Liver (tissue), 8 donors: ENCODE measurements at regions not wholly inside any gene's neighbourhood (a gene's known extent, or its start where the extent isn't known, plus 50 kb on each side); places are given as distances from the start of the nearest gene placed in this dataset.

Experiments
- DNase-seq: peaks from one replicate; pipeline ENCODE4 v3.0.0-alpha.2; 2017; ENCODE audit warnings: low spot score
- H3K27ac ChIP-seq, 2 donors: one replicate each; pipeline ENCODE4 v1.7.0; 2013; ENCODE audit warnings: inconsistent platforms in 2 of 2, low read length in 2 of 2, control low read depth in 1 of 2, low read depth in 1 of 2, mild to moderate bottlenecking in 1 of 2
- H3K27me3 ChIP-seq, 4 donors: one replicate each; pipeline versions ENCODE4 v1.6.1 to v1.7.0; 2013; ENCODE audit warnings: low read length in 3 of 4, inconsistent platforms in 1 of 4, mild to moderate bottlenecking in 1 of 4, moderate library complexity in 1 of 4; ENCODE audit not compliant: control insufficient read depth in 4 of 4, insufficient read depth in 4 of 4
- H3K36me3 ChIP-seq, 4 donors: one replicate each; pipeline versions ENCODE4 v1.6.1 to v1.7.0; 2013; ENCODE audit warnings: low read length in 3 of 4, mild to moderate bottlenecking in 3 of 4, low read depth in 1 of 4, moderate library complexity in 1 of 4; ENCODE audit not compliant: control insufficient read depth in 4 of 4, insufficient read depth in 3 of 4
- H3K4me1 ChIP-seq, 4 donors: one replicate each; pipeline versions ENCODE4 v1.6.1 to v1.7.0; 2013; ENCODE audit warnings: low read length in 3 of 4, mild to moderate bottlenecking in 3 of 4, moderate library complexity in 1 of 4; ENCODE audit not compliant: control insufficient read depth in 4 of 4, insufficient read depth in 4 of 4
- H3K4me3 ChIP-seq, 3 donors: one replicate each; pipeline versions ENCODE4 v1.6.1 to v1.7.0; 2013; ENCODE audit warnings: low read length in 3 of 3, control low read depth in 1 of 3, low read depth in 1 of 3, mild to moderate bottlenecking in 1 of 3
- H3K9ac ChIP-seq, 2 donors: one replicate each; pipeline ENCODE4 v1.7.0; 2013; ENCODE audit warnings: low read length in 2 of 2, mild to moderate bottlenecking in 2 of 2, moderate library complexity in 2 of 2, control low read depth in 1 of 2, low read depth in 1 of 2
- H3K9me3 ChIP-seq, 4 donors: one replicate each; pipeline versions ENCODE4 v1.6.1 to v1.7.0; 2013; ENCODE audit warnings: low read length in 3 of 4; ENCODE audit not compliant: control insufficient read depth in 4 of 4
- ATF3 ChIP-seq: IDR thresholded peaks from 2 replicates; pipeline ENCODE4 v1.6.1; 2016; ENCODE audit warnings: antibody characterized with exemption
- CTCF ChIP-seq: fragments of 150-350 bp; IDR thresholded peaks from 2 replicates; pipeline ENCODE4 v1.5.1; 2017; ENCODE audit warnings: improper control_type of control experiment, low read depth, low read length; ENCODE audit not compliant: missing input control
- EGR1 ChIP-seq, 2 donors: IDR thresholded peaks; 2 replicates each; pipeline ENCODE4 v1.6.1; 2016 to 2018; ENCODE audit warnings: antibody characterized with exemption in 2 of 2, low read depth in 2 of 2
- FOXA1 ChIP-seq: IDR thresholded peaks from 2 replicates; pipeline ENCODE4 v1.6.1; 2016; ENCODE audit warnings: antibody characterized with exemption
- FOXA2 ChIP-seq: IDR thresholded peaks from 2 replicates; pipeline ENCODE4 v1.6.1; 2016; ENCODE audit warnings: antibody characterized with exemption
- GABPA ChIP-seq, 2 donors: IDR thresholded peaks in 1 of 2; conservative IDR thresholded peaks in 1 of 2; 2 replicates each; pipeline ENCODE4 v1.6.1; 2016; ENCODE audit warnings: antibody characterized with exemption in 2 of 2, mild to moderate bottlenecking in 1 of 2, moderate library complexity in 1 of 2
- HNF4A ChIP-seq, 2 donors: conservative IDR thresholded peaks; 2 replicates each; pipeline ENCODE4 v1.6.1; 2016; ENCODE audit warnings: antibody characterized with exemption in 2 of 2, mild to moderate bottlenecking in 2 of 2
- JUND ChIP-seq, 2 donors: IDR thresholded peaks; 2 replicates each; pipeline ENCODE4 v1.6.1; 2016; ENCODE audit warnings: antibody characterized with exemption in 2 of 2
- NR2F2 ChIP-seq: IDR thresholded peaks from 2 replicates; pipeline ENCODE4 v1.6.1; 2016; ENCODE audit warnings: antibody characterized with exemption
- RAD21 ChIP-seq, 2 donors: IDR thresholded peaks; 2 replicates each; pipeline ENCODE4 v1.6.1; 2016; ENCODE audit warnings: antibody characterized with exemption in 2 of 2, mild to moderate bottlenecking in 2 of 2
- RXRA ChIP-seq, 2 donors: IDR thresholded peaks; 2 replicates each; pipeline ENCODE4 v1.6.1; 2017 to 2018; ENCODE audit warnings: antibody characterized with exemption in 2 of 2, mild to moderate bottlenecking in 1 of 2
- SP1 ChIP-seq: IDR thresholded peaks from 2 replicates; pipeline ENCODE4 v1.6.1; 2018; ENCODE audit warnings: antibody characterized with exemption, mild to moderate bottlenecking
- TAF1 ChIP-seq: conservative IDR thresholded peaks from 2 replicates; pipeline ENCODE4 v1.6.1; 2016; ENCODE audit warnings: antibody characterized with exemption, mild to moderate bottlenecking
- YY1 ChIP-seq: IDR thresholded peaks from 2 replicates; pipeline ENCODE4 v1.6.1; 2016; ENCODE audit warnings: antibody characterized with exemption, mild to moderate bottlenecking
- ZBTB33 ChIP-seq: IDR thresholded peaks from 2 replicates; pipeline ENCODE4 v1.6.1; 2016; ENCODE audit warnings: antibody characterized with exemption
- WGBS: extraction: QIAGEN DNeasy Blood & Tissue Kit; methylation state at CpG from one replicate; pipeline ENCODE4 v1.1.7; 2013; 5-methylcytosine and 5-hydroxymethylcytosine counted together
- TF ChIP-seq, protein P1 (sequence below): IDR thresholded peaks from 2 replicates; pipeline ENCODE4 v1.6.1; 2016; ENCODE audit warnings: antibody characterized with exemption
- donor health status: healthy.
- donor health status: healthy.
- donor health status: healthy.
- donor health status: healthy.
- donor health status: healthy.

GRCh38 chr13:71237332-71237731 lies 629.7 kb downstream of the DACH1 start:
- Histone ChIP-seq H3K27me3 (peaks cover 0 to 4% (median 1%) of the 10 kb centered on the region in 4 donors), H3K4me3 (no peak overlapping the region), H3K27ac (no peak overlapping the region), H3K9me3 (no peaks in the 10 kb centered on the region), H3K4me1 (no peaks in the 10 kb centered on the region), H3K9ac (no peak overlapping the region), H3K36me3 (no peaks in the 10 kb centered on the region)
- no peak for DNase-seq
- 74% methylated on average over 3 of the region's 3 CpGs for WGBS
- TF ChIP-seq, protein P1, sequence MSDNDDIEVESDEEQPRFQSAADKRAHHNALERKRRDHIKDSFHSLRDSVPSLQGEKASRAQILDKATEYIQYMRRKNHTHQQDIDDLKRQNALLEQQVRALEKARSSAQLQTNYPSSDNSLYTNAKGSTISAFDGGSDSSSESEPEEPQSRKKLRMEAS, result no peak
- TF ChIP-seq CTCF (no peak), FOXA2 (no peak), FOXA1 (no peak), ZBTB33 (no peak), EGR1 (IDR thresholded peaks at IDR 0.05; ENCODE audit: low read depth in 2 of 2) (no peak), RAD21 (IDR thresholded peaks at IDR 0.05) (no peak), GABPA (IDR thresholded peaks at IDR 0.05 in 1 of 2, conservative IDR thresholded peaks at IDR 0.05 in 1 of 2) (no peak), NR2F2 (no peak), TAF1 (no peak), YY1 (no peak), ATF3 (no peak), RXRA (IDR thresholded peaks at IDR 0.05) (no peak), JUND (IDR thresholded peaks at IDR 0.05) (no peak), SP1 (no peak), HNF4A (conservative IDR thresholded peaks at IDR 0.05) (no peak)

- DNase-seq, result no peak
- Histone ChIP-seq H3K27me3 (peaks cover 0 to 9% (median 0%) of the 10 kb centered on the region in 4 donors), H3K27ac (no peak overlapping the region), H3K36me3 (no peaks in the 10 kb centered on the region), H3K9ac (no peak overlapping the region), H3K4me1 (no peaks in the 10 kb centered on the region), H3K9me3 (no peaks in the 10 kb centered on the region), H3K4me3 (no peak overlapping the region)
- WGBS, result 83% methylated on average over 8 of the region's 8 CpGs
- TF ChIP-seq HNF4A (conservative IDR thresholded peaks at IDR 0.05), result no peak
- TF ChIP-seq EGR1 (IDR thresholded peaks at IDR 0.05; ENCODE audit: low read depth in 2 of 2), result no peak
- TF ChIP-seq GABPA (IDR thresholded peaks at IDR 0.05 in 1 of 2, conservative IDR thresholded peaks at IDR 0.05 in 1 of 2), result no peak
- TF ChIP-seq ZBTB33, result no peak
- no peak for TF ChIP-seq TAF1
- no peak for TF ChIP-seq YY1
- no peak for TF ChIP-seq FOXA2
- no peak for TF ChIP-seq FOXA1
- no peak for TF ChIP-seq RAD21 (IDR thresholded peaks at IDR 0.05)
- TF ChIP-seq SP1, result no peak
Observed at GRCh38 chr13:71219698-71220415, 647.1 kb downstream of the DACH1 start.
